ENCODE measurements at regions not wholly inside any gene's neighbourhood (a gene's known extent, or its start where the extent isn't known, plus 50 kb on each side); places are given as distances from the start of the nearest gene placed in this dataset.

DNA sequence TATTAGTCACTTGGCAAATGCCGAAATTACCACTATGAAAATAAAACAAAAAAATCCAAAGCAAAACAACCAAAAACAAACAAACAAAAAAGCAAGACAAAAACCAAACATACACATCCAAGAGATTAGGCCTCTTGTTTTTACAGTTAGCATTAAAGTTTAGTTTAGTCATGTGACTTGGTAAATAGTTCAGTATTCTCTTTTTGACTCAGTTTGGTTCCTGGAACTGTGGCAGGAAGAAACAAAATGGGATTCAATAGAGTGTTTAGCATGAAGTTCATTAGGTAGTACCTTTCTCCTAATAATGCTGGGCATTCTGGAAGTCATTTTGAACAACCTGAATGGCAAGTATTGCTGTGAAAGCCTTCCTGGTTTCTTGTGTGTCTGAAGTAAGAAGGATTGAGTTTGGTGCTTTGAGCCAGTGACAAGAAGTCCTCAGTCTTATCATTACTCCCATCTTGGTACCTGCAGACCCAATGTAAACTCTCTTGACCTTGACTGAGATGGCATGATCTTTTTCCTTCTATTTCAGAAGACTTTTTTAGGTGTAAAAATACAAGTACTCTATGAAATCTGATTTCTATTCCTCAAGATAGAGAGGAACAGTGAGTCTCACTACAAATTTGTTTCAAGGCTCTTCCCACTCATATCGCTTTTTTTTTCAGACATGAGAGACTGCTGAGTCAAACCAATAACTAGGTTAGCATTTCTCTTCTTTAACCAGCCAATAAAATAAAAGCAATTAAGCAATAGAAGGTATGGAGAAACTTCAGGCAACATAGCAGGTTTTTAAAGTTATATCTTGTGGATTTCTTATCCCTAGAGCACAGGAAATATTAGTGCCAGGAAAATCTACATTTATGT lies 223.6 kb upstream of the PREP start:
- peaks cover 3% of the 10 kb centered on the region for H3K27me3 Mint-ChIP-seq (ENCODE audit: insufficient read depth)
- H3K36me3 Mint-ChIP-seq (ENCODE audit: low read depth) = peaks cover 45% of the 10 kb centered on the region
- peak overlapping the region; percentile 89 for H3K27ac Mint-ChIP-seq
- no peak for DNase-seq (ENCODE audit: low spot score)
- H3K4me1 Mint-ChIP-seq (ENCODE audit: low read depth) = peaks cover 59% of the 10 kb centered on the region
- H3K9me3 Mint-ChIP-seq = peaks cover 51% of the 10 kb centered on the region
- intact Hi-C loops (cut with micrococcal nuclease) = loop anchor here (1.0 kb wide), 4 partner anchors 14 to 184 kb away; no protein-coding TSS in a partner anchor
- H3K4me3 Mint-ChIP-seq = peak overlapping the region; percentile 32

GRCh38 chr6:105624021-105624420 lies 221.1 kb upstream of the PREP start:
- Mint-ChIP-seq H3K27ac (no peak overlapping the region), H3K27me3 (ENCODE audit: insufficient read depth) (no peaks in the 10 kb centered on the region), H3K4me1 (ENCODE audit: low read depth) (peaks cover 77% of the 10 kb centered on the region), H3K9me3 (peaks cover 39% of the 10 kb centered on the region), H3K4me3 (no peak overlapping the region), H3K36me3 (ENCODE audit: low read depth) (peaks cover 32% of the 10 kb centered on the region)
- DNase-seq (ENCODE audit: low spot score) = no peak
- intact Hi-C loops (cut with micrococcal nuclease) = loop anchor here (5.0 kb wide), 1 partner anchor 538 kb away; no protein-coding TSS in a partner anchor

- H3K27me3 Mint-ChIP-seq (ENCODE audit: insufficient read depth) = peaks cover under 1% of the 10 kb centered on the region
- H3K4me3 Mint-ChIP-seq = no peak overlapping the region
- DNase-seq (ENCODE audit: low spot score) = no peak
- H3K4me1 Mint-ChIP-seq (ENCODE audit: low read depth) = peaks cover 59% of the 10 kb centered on the region
- peaks cover 26% of the 10 kb centered on the region for H3K9me3 Mint-ChIP-seq
- peaks cover 26% of the 10 kb centered on the region for H3K36me3 Mint-ChIP-seq (ENCODE audit: low read depth)
- H3K27ac Mint-ChIP-seq = peak overlapping the region; percentile 82
- intact Hi-C loops (cut with micrococcal nuclease) = loop anchor here (5.0 kb wide), 1 partner anchor 540 kb away; no protein-coding TSS in a partner anchor
Observed at GRCh38 chr6:105622226-105622625, 219.3 kb upstream of the PREP start.

DNA sequence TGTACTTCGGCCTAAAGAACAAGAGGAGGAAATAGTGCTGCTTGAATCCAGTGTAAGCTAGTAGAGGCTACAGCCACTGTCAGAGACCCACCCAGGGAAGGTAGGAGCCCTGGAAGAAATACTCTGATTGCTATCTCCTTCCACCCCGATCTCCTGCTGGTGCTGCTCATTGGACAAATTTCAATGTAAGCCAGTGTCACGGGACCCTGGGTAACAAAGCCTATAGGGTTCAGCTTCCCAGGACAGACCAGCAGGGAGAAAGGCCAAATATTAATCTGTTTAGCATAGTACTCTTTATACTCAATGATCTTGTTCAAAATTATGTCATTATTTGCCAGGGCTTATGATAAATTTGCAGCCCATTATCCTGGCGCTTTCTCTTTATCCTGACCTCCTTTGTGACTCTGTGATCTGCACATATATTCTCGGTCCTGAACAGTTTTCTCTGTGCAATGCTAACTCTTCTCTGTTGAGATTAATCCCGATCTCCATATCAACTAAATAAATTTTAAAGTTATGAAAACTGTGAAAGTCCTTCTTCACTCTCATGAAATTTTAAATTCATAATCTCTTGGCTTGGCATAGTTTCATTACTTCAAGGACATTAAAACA lies 218.8 kb upstream of the PREP start:
- H3K36me3 Mint-ChIP-seq (ENCODE audit: low read depth) = peaks cover 24% of the 10 kb centered on the region
- DNase-seq (ENCODE audit: low spot score) = no peak
- H3K9me3 Mint-ChIP-seq = peaks cover 26% of the 10 kb centered on the region
- H3K4me1 Mint-ChIP-seq (ENCODE audit: low read depth) = peaks cover 54% of the 10 kb centered on the region
- peak overlapping the region; percentile 82 for H3K27ac Mint-ChIP-seq
- H3K4me3 Mint-ChIP-seq = no peak overlapping the region
- peaks cover 2% of the 10 kb centered on the region for H3K27me3 Mint-ChIP-seq (ENCODE audit: insufficient read depth)
- intact Hi-C loops (cut with micrococcal nuclease) = loop anchor here (1.0 to 5.0 kb wide), 5 partner anchors 25 to 541 kb away; no protein-coding TSS in a partner anchor

DNA sequence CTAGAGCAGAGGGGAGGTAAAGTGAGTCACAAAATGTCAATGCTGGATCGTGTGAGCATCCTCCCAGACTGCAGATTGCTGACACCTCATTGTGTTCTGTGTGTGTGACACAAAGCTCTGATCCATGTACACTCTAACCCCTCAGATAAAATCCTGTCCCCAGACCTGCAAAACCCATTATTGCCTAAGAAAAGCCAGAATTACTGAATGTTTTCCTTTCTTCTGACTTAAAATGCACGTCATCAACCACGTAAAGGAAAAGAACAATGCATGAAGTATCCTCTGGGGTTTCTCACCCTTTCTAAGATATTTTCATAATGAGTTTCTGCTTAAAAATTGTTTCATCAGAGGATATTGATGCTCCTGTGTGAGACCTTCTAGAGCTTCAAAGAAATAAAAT lies 218.0 kb upstream of the PREP start:
- Mint-ChIP-seq H3K36me3 (ENCODE audit: low read depth) (peaks cover 20% of the 10 kb centered on the region), H3K4me3 (peak overlapping the region; percentile 46), H3K9me3 (peaks cover 22% of the 10 kb centered on the region), H3K4me1 (ENCODE audit: low read depth) (peaks cover 46% of the 10 kb centered on the region), H3K27ac (peak overlapping the region; percentile 91), H3K27me3 (ENCODE audit: insufficient read depth) (peaks cover 2% of the 10 kb centered on the region)
- intact Hi-C loops (cut with micrococcal nuclease) = loop anchor here (1.0 to 5.0 kb wide), 8 partner anchors 10 to 541 kb away; no protein-coding TSS in a partner anchor
- DNase-seq (ENCODE audit: low spot score) = peak; percentile 19

GRCh38 chr6:105619971-105620741 lies 217.3 kb upstream of the PREP start:
- Mint-ChIP-seq H3K36me3 (ENCODE audit: low read depth) (peaks cover 17% of the 10 kb centered on the region), H3K27ac (peak overlapping the region; percentile 91), H3K9me3 (peaks cover 21% of the 10 kb centered on the region), H3K4me1 (ENCODE audit: low read depth) (peaks cover 43% of the 10 kb centered on the region), H3K27me3 (ENCODE audit: insufficient read depth) (peaks cover 2% of the 10 kb centered on the region), H3K4me3 (no peak overlapping the region)
- DNase-seq (ENCODE audit: low spot score) = no peak
- intact Hi-C loops (cut with micrococcal nuclease) = loop anchor here (1.0 to 5.0 kb wide), 5 partner anchors 9 to 542 kb away; no protein-coding TSS in a partner anchor

GRCh38 chr6:105618247-105618646 lies 215.4 kb upstream of the PREP start:
- no peak for DNase-seq (ENCODE audit: low spot score)
- peaks cover 16% of the 10 kb centered on the region for H3K9me3 Mint-ChIP-seq
- H3K4me1 Mint-ChIP-seq (ENCODE audit: low read depth) = peaks cover 36% of the 10 kb centered on the region
- no peak overlapping the region for H3K27ac Mint-ChIP-seq
- intact Hi-C loops (cut with micrococcal nuclease) = no loop called here
- H3K27me3 Mint-ChIP-seq (ENCODE audit: insufficient read depth) = peaks cover 2% of the 10 kb centered on the region
- H3K4me3 Mint-ChIP-seq = no peak overlapping the region
- peaks cover 12% of the 10 kb centered on the region for H3K36me3 Mint-ChIP-seq (ENCODE audit: low read depth)

DNA sequence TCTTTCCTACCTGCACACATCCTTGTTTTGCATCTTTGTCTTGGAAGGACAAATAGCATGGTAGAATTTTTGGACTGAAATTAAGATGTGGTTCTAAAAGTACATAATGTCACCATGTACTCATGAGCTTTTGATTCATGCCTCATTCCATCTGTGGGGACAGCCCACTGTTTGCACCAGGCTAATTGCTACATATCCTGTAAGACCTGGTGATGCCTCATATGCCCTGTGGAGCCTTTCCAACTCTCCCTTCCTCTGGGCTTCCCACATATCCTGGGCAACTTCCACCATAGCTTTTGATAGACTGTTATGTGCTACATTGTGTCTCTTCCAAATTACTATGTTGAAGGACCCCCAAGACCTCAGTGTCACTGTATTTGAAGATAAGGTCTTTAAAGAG lies 213.6 kb upstream of the PREP start:
- H3K36me3 Mint-ChIP-seq (ENCODE audit: low read depth) = peaks cover 5% of the 10 kb centered on the region
- peaks cover 10% of the 10 kb centered on the region for H3K27me3 Mint-ChIP-seq (ENCODE audit: insufficient read depth)
- H3K4me3 Mint-ChIP-seq = no peak overlapping the region
- peaks cover 15% of the 10 kb centered on the region for H3K9me3 Mint-ChIP-seq
- no peak for DNase-seq (ENCODE audit: low spot score)
- no peak overlapping the region for H3K27ac Mint-ChIP-seq
- intact Hi-C loops (cut with micrococcal nuclease) = no loop called here
- peaks cover 18% of the 10 kb centered on the region for H3K4me1 Mint-ChIP-seq (ENCODE audit: low read depth)

- Mint-ChIP-seq H3K4me1 (ENCODE audit: low read depth) (peaks cover 13% of the 10 kb centered on the region), H3K9me3 (peaks cover 19% of the 10 kb centered on the region), H3K4me3 (no peak overlapping the region), H3K36me3 (ENCODE audit: low read depth) (peaks cover 12% of the 10 kb centered on the region), H3K27ac (no peak overlapping the region), H3K27me3 (ENCODE audit: insufficient read depth) (peaks cover 8% of the 10 kb centered on the region)
- intact Hi-C loops (cut with micrococcal nuclease) = loop anchor here (1.0 kb wide), 1 partner anchor 9 kb away; no protein-coding TSS in a partner anchor
- no peak for DNase-seq (ENCODE audit: low spot score)
Observed at GRCh38 chr6:105611606-105612005, 208.7 kb upstream of the PREP start.

GRCh38 chr6:105609375-105609991 lies 206.6 kb upstream of the PREP start:
- DNase-seq (ENCODE audit: low spot score) = no peak
- Mint-ChIP-seq H3K4me3 (no peak overlapping the region), H3K9me3 (peaks cover 24% of the 10 kb centered on the region), H3K27me3 (ENCODE audit: insufficient read depth) (peaks cover 8% of the 10 kb centered on the region), H3K27ac (peak overlapping the region; percentile 23), H3K4me1 (ENCODE audit: low read depth) (peaks cover 13% of the 10 kb centered on the region), H3K36me3 (ENCODE audit: low read depth) (peaks cover 12% of the 10 kb centered on the region)
- intact Hi-C loops (cut with micrococcal nuclease) = no loop called here

GRCh38 chr6:105608711-105609374 lies 206.0 kb upstream of the PREP start:
- no peak overlapping the region for H3K27ac Mint-ChIP-seq
- no peak overlapping the region for H3K4me3 Mint-ChIP-seq
- H3K27me3 Mint-ChIP-seq (ENCODE audit: insufficient read depth) = peaks cover 8% of the 10 kb centered on the region
- intact Hi-C loops (cut with micrococcal nuclease) = no loop called here
- H3K4me1 Mint-ChIP-seq (ENCODE audit: low read depth) = peaks cover 13% of the 10 kb centered on the region
- no peak for DNase-seq (ENCODE audit: low spot score)
- H3K36me3 Mint-ChIP-seq (ENCODE audit: low read depth) = peaks cover 9% of the 10 kb centered on the region
- H3K9me3 Mint-ChIP-seq = peaks cover 20% of the 10 kb centered on the region
